EH (cell line): ENCODE measurements at regions not wholly inside any gene's neighbourhood (a gene's known extent, or its start where the extent isn't known, plus 50 kb on each side); places are given as distances from the start of the nearest gene placed in this dataset.
"Not testable (repeated sequence)": the region's sequence is repeated elsewhere in the genome, so short reads cannot be mapped to it uniquely, and the experiment has no call there.

Experiments
- DNase-seq: peaks from one replicate; pipeline ENCODE4 v3.0.0-alpha.2; 2015; ENCODE audit warnings: low read depth

GRCh38 chr4:54574500-54574899 is 83.3 kb upstream of the KIT start:
- no peak for DNase-seq

GRCh38 chr4:54575919-54576318 is 81.8 kb upstream of the KIT start:
- no peak for DNase-seq

GRCh38 chr4:54581807-54582206 is 76.0 kb upstream of the KIT start:
- DNase-seq, result no peak

GRCh38 chr4:54585321-54586000 is 72.3 kb upstream of the KIT start:
- DNase-seq, result peak; percentile 89

GRCh38 chr4:54586320-54586955 is 71.3 kb upstream of the KIT start:
- peak; percentile 96 for DNase-seq

GRCh38 chr4:54587107-54587891 is 70.5 kb upstream of the KIT start:
- DNase-seq, result peak; percentile 51

- no peak for DNase-seq
These were observed 69.4 kb upstream of the KIT start for GRCh38 chr4:54588404-54588803.

- DNase-seq, result no peak
These were observed 68.2 kb upstream of the KIT start for GRCh38 chr4:54589586-54589985.

- DNase-seq, result no peak
These were observed 63.9 kb upstream of the KIT start for GRCh38 chr4:54593795-54594322.

- no peak for DNase-seq
These were observed 61.6 kb upstream of the KIT start for GRCh38 chr4:54596201-54596600.

GRCh38 chr4:54597678-54598077 is 60.1 kb upstream of the KIT start:
- peak; percentile 11 for DNase-seq

- not testable (repeated sequence) for DNase-seq
These were observed 55.6 kb upstream of the KIT start for GRCh38 chr4:54602175-54602574.

GRCh38 chr4:54607067-54607466 is 50.7 kb upstream of the KIT start:
- DNase-seq, result no peak

- no peak for DNase-seq
These were observed 50.2 kb upstream of the KIT start for GRCh38 chr4:54607521-54607920.
